Neural crest cell (in vitro differentiated cells): ENCODE measurements at regions not wholly inside any gene's neighbourhood (a gene's known extent, or its start where the extent isn't known, plus 50 kb on each side); places are given as distances from the start of the nearest gene placed in this dataset.

ENCODE experiments used
- DNase-seq: peaks from one replicate; pipeline ENCODE4 v3.0.0; 2021; ENCODE audit warnings: low read depth, mixed read lengths, low spot score
- H3K27ac Mint-ChIP-seq: one replicate; pipeline ENCODE4 v1.8.0; 2021; ENCODE audit warnings: mild to moderate bottlenecking, mixed read lengths; ENCODE audit not compliant: unreplicated experiment
- H3K27me3 Mint-ChIP-seq: 2 replicates; pipeline ENCODE4 v1.8.0; 2021; ENCODE audit warnings: low read depth, mild to moderate bottlenecking, mixed read lengths
- H3K36me3 Mint-ChIP-seq: 2 replicates; pipeline ENCODE4 v1.8.0; 2021; ENCODE audit warnings: low read depth, mild to moderate bottlenecking, mixed read lengths
- H3K4me1 Mint-ChIP-seq: 2 replicates; pipeline ENCODE4 v1.8.0; 2021; ENCODE audit warnings: mixed read lengths
- H3K4me3 Mint-ChIP-seq: one replicate; pipeline ENCODE4 v1.8.0; 2021; ENCODE audit warnings: mild to moderate bottlenecking, mixed read lengths
- H3K9me3 Mint-ChIP-seq: 2 replicates; pipeline ENCODE4 v1.8.0; 2021; ENCODE audit warnings: mixed read lengths
- CTCF ChIP-seq: fragments of 200-600 bp; sonication (generic); conservative IDR thresholded peaks from 2 replicates; pipeline ENCODE4 v1.5.0; 2021; ENCODE audit warnings: antibody characterized with exemption, mild to moderate bottlenecking

GRCh38 chr7:116417593-116418345, 81.8 kb upstream of the CAV2 start:
- Mint-ChIP-seq H3K27ac (peak overlapping the region; percentile 98), H3K9me3 (no peaks in the 10 kb centered on the region), H3K36me3 (no peaks in the 10 kb centered on the region), H3K4me1 (peaks cover 34% of the 10 kb centered on the region), H3K27me3 (no peaks in the 10 kb centered on the region), H3K4me3 (peak overlapping the region; percentile 65)
- no peak for TF ChIP-seq CTCF
- DNase-seq: peak; percentile 10

- no peak for DNase-seq
- H3K4me3 Mint-ChIP-seq: no peak overlapping the region
- no peaks in the 10 kb centered on the region for H3K9me3 Mint-ChIP-seq
- H3K27ac Mint-ChIP-seq: peak overlapping the region; percentile 98
- no peak for TF ChIP-seq CTCF
- no peaks in the 10 kb centered on the region for H3K36me3 Mint-ChIP-seq
- H3K27me3 Mint-ChIP-seq: no peaks in the 10 kb centered on the region
- H3K4me1 Mint-ChIP-seq: peaks cover 34% of the 10 kb centered on the region
Observed at GRCh38 chr7:116418524-116418923, 81.0 kb upstream of the CAV2 start.

- Mint-ChIP-seq H3K4me3 (no peak overlapping the region), H3K27ac (peak overlapping the region; percentile 0), H3K9me3 (no peaks in the 10 kb centered on the region), H3K4me1 (peaks cover 39% of the 10 kb centered on the region), H3K27me3 (no peaks in the 10 kb centered on the region), H3K36me3 (no peaks in the 10 kb centered on the region)
- TF ChIP-seq CTCF: no peak
- no peak for DNase-seq
Observed at GRCh38 chr7:116420003-116420402, 79.5 kb upstream of the CAV2 start.

GRCh38 chr7:116421298-116421697, 78.2 kb upstream of the CAV2 start:
- Mint-ChIP-seq H3K27me3 (no peaks in the 10 kb centered on the region), H3K27ac (no peak overlapping the region), H3K9me3 (no peaks in the 10 kb centered on the region), H3K4me3 (no peak overlapping the region), H3K4me1 (peaks cover 35% of the 10 kb centered on the region), H3K36me3 (no peaks in the 10 kb centered on the region)
- TF ChIP-seq CTCF: no peak
- DNase-seq: no peak

GRCh38 chr7:116422683-116423082, 76.9 kb upstream of the CAV2 start:
- Mint-ChIP-seq H3K4me1 (peaks cover 28% of the 10 kb centered on the region), H3K27me3 (no peaks in the 10 kb centered on the region), H3K36me3 (no peaks in the 10 kb centered on the region), H3K27ac (no peak overlapping the region), H3K9me3 (peaks cover 4% of the 10 kb centered on the region), H3K4me3 (no peak overlapping the region)
- no peak for TF ChIP-seq CTCF
- DNase-seq: no peak
